IMR-90 (cell line): ENCODE measurements at regions not wholly inside any gene's neighbourhood (a gene's known extent, or its start where the extent isn't known, plus 50 kb on each side); places are given as distances from the start of the nearest gene placed in this dataset.

Source experiments
- ATAC-seq: fragments of 200-7000 bp; cut with Tn5 transposase; 2 replicates; pipeline ENCODE4 v1.9.1; 2020; ENCODE audit warnings: low read depth, mild to moderate bottlenecking, moderate library complexity
- BruUV-seq: library from RNA; stranded (reverse); fragments of 400-500 nt; replicated peaks from 2 replicates; lab custom pipeline; 2021; lab: Mats Ljungman, UMichigan
- CTCF ChIA-PET: fragments of 300-600 bp; formaldehyde crosslinking; extraction: SDS; loops from one replicate; lab custom pipeline; 2021; ENCODE audit warnings: antibody characterized with exemption; lab: Yijun Ruan, JAX
- POLR2A ChIA-PET: fragments of 300-600 bp; sonication (Branson Sonifier 250); formaldehyde crosslinking; loops from one replicate; lab custom pipeline; 2022; ENCODE audit warnings: antibody characterized with exemption; ENCODE audit not compliant: unreplicated experiment; lab: Charles Lee
- DNase-seq: peaks from one replicate; pipeline ENCODE4 v3.0.0; 2013
- H2AFZ ChIP-seq: replicated peaks from 2 replicates; pipeline ENCODE3; 2013; ENCODE audit warnings: low read length, mild to moderate bottlenecking; ENCODE audit not compliant: poor library complexity
- H2AK5ac ChIP-seq: 2 replicates; pipeline ENCODE4 v1.6.1; 2013; ENCODE audit warnings: low read depth, low read length, inconsistent platforms
- H2AK9ac ChIP-seq: replicated peaks from 2 replicates; pipeline ENCODE3; 2013; ENCODE audit warnings: mild to moderate bottlenecking, low read depth, low read length, moderate library complexity; ENCODE audit not compliant: poor library complexity
- H2BK120ac ChIP-seq: 2 replicates; pipeline ENCODE4 v1.6.1; 2013; ENCODE audit warnings: low read depth, low read length, inconsistent platforms
- H2BK15ac ChIP-seq: 3 replicates; pipeline ENCODE4 v1.6.1; 2013; ENCODE audit warnings: low read depth, low read length, inconsistent platforms
- H2BK20ac ChIP-seq: 2 replicates; pipeline ENCODE4 v1.6.1; 2013; ENCODE audit warnings: low read depth, mild to moderate bottlenecking, inconsistent platforms, low read length, moderate library complexity
- H2BK5ac ChIP-seq: 2 replicates; pipeline ENCODE4 v1.6.1; 2013; ENCODE audit warnings: mild to moderate bottlenecking, low read depth, low read length, inconsistent platforms; ENCODE audit not compliant: poor library complexity, severe bottlenecking
- H3K14ac ChIP-seq: replicated peaks from 2 replicates; pipeline ENCODE4 v1.6.1; 2013; ENCODE audit warnings: low read depth, low read length, inconsistent platforms
- H3K18ac ChIP-seq: 2 replicates; pipeline ENCODE4 v1.6.1; 2013; ENCODE audit warnings: low read depth, low read length, control low read depth
- H3K23ac ChIP-seq: 2 replicates; pipeline ENCODE4 v1.6.1; 2013; ENCODE audit warnings: low read depth, low read length, inconsistent platforms
- H3K27ac ChIP-seq: 2 replicates; pipeline ENCODE4 v1.5.1; 2013; ENCODE audit warnings: mild to moderate bottlenecking, control low read depth, low read length; ENCODE audit not compliant: insufficient read depth
- H3K27me3 ChIP-seq: 2 replicates; pipeline ENCODE4 v1.6.1; 2013; ENCODE audit warnings: low read length; ENCODE audit not compliant: control insufficient read depth, insufficient read depth
- H3K36me3 ChIP-seq: 2 replicates; pipeline ENCODE4 v1.6.1; 2013; ENCODE audit warnings: low read length, mixed read lengths; ENCODE audit not compliant: control insufficient read depth, insufficient read depth
- H3K4ac ChIP-seq: 2 replicates; pipeline ENCODE4 v1.6.1; 2013; ENCODE audit warnings: low read depth, low read length, inconsistent platforms
- H3K4me1 ChIP-seq: 2 replicates; pipeline ENCODE4 v1.6.1; 2013; ENCODE audit warnings: low read length, mixed read lengths; ENCODE audit not compliant: control insufficient read depth, insufficient read depth
- H3K4me2 ChIP-seq: 2 replicates; pipeline ENCODE4 v1.6.1; 2013; ENCODE audit warnings: low read depth, mild to moderate bottlenecking, control low read depth, low read length, moderate library complexity
- H3K4me3 ChIP-seq: 2 replicates; pipeline ENCODE4 v1.5.1; 2013; ENCODE audit warnings: low read depth, mild to moderate bottlenecking, control low read depth, low read length, moderate library complexity; ENCODE audit not compliant: insufficient read depth
- H3K56ac ChIP-seq: 2 replicates; pipeline ENCODE4 v1.6.1; 2013; ENCODE audit warnings: low read length, inconsistent platforms; ENCODE audit not compliant: insufficient read depth; ENCODE audit errors: extremely low read depth
- H3K79me1 ChIP-seq, 2 experiments: 2 replicates each; pipeline ENCODE4 v1.6.1; 2013; ENCODE audit warnings: low read length in 2 of 2, inconsistent platforms in 1 of 2, low read depth in 1 of 2
- H3K9ac ChIP-seq: 2 replicates; pipeline ENCODE4 v1.6.1; 2013; ENCODE audit warnings: low read depth, low read length, control low read depth
- H3K9me1 ChIP-seq: 2 replicates; pipeline ENCODE4 v1.6.1; 2013; ENCODE audit warnings: low read length, inconsistent platforms; ENCODE audit not compliant: insufficient read depth
- H3K9me3 ChIP-seq: 2 replicates; pipeline ENCODE4 v1.6.1; 2013; ENCODE audit warnings: low read length; ENCODE audit not compliant: control insufficient read depth, insufficient read depth
- H4K20me1 ChIP-seq: 2 replicates; pipeline ENCODE4 v1.6.1; 2013; ENCODE audit warnings: low read length, inconsistent platforms; ENCODE audit not compliant: insufficient read depth
- H4K5ac ChIP-seq: 2 replicates; pipeline ENCODE4 v1.6.1; 2013; ENCODE audit warnings: mild to moderate bottlenecking, low read depth, low read length, control low read depth
- H4K8ac ChIP-seq, 2 experiments: 2 replicates each; pipeline ENCODE4 v1.6.1; 2013; ENCODE audit warnings: low read depth in 2 of 2, low read length in 2 of 2, control low read depth in 1 of 2, inconsistent platforms in 1 of 2
- H4K91ac ChIP-seq: 2 replicates; pipeline ENCODE4 v1.6.1; 2013; ENCODE audit warnings: low read depth, low read length, inconsistent platforms; ENCODE audit not compliant: insufficient read depth
- MXI1 ChIP-seq: IDR thresholded peaks from 2 replicates; pipeline ENCODE4 v1.6.1; 2012; ENCODE audit warnings: low read depth, mild to moderate bottlenecking, low read length, moderate library complexity, borderline replicate concordance
- RFX5 ChIP-seq: IDR thresholded peaks from 2 replicates; pipeline ENCODE4 v1.8.0; 2012; ENCODE audit warnings: low read depth, mild to moderate bottlenecking, low read length, moderate library complexity
- WGBS, 2 experiments: methylation state at CpG; one replicate each; pipeline versions ENCODE4 v1.1.5 to v1.1.7; 2013; ENCODE audit warnings: missing lambda C conversion rate in 2 of 2; ENCODE audit not compliant: insufficient read length in 1 of 2; ENCODE audit errors: extremely low coverage in 2 of 2; 5-methylcytosine and 5-hydroxymethylcytosine counted together
- dilution Hi-C: fragments of 300-500 bp; cut with HindIII; formaldehyde crosslinking; loops from one replicate; pipeline ENCODE4 v1.14.3; 2018; ENCODE audit warnings: low sequenced_read_pairs; ENCODE audit not compliant: unreplicated experiment
- in situ Hi-C: fragments of 300-500 bp; cut with MboI; formaldehyde crosslinking; loops from 3 replicates; pipeline ENCODE4 v1.14.3; 2019; ENCODE audit warnings: low sequenced_read_pairs, inconsistent platforms, mixed read lengths
- intact Hi-C: fragments of 100-400 bp; cut with micrococcal nuclease; formaldehyde crosslinking; loops from 2 replicates; pipeline ENCODE4 v1.10.0; 2022
- TF ChIP-seq, protein P1 (sequence below): fragments of 150-350 bp; IDR thresholded peaks from 2 replicates; pipeline ENCODE4 v1.6.1; 2016; ENCODE audit warnings: low read depth, mild to moderate bottlenecking, low read length, moderate library complexity, borderline replicate concordance
- TF ChIP-seq, protein P2 (sequence below): fragments of 150-350 bp; IDR thresholded peaks from 2 replicates; pipeline ENCODE4 v1.6.1; 2017; ENCODE audit warnings: mild to moderate bottlenecking, antibody characterized with exemption, low read length, low read depth
- TF ChIP-seq, protein P3 (sequence below): conservative IDR thresholded peaks from 2 replicates; pipeline ENCODE4 v1.5.1; 2012; ENCODE audit warnings: mild to moderate bottlenecking, low read depth, low read length, improper control_type of control experiment

DNA sequence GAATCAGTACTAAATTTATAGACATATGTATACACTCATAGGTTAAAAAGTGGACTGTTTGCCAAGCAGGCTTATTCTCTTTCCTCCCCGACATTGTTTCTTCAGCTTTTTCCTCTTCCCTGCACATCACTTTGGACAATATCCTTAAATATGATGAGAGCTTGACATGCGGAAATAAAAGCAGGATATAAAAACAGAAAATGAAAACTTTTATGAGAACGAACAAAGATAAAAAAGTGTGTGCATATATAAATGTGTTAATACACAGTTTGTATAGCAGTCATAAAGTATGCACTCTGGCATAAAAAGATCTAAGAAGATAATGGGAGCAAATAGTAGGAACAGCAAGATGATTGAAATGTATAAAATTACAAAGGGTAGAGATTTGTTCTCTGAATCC is 86.4 kb upstream of the IFNE start:
- H2AFZ ChIP-seq = no peak overlapping the region
- H3K23ac ChIP-seq = no peak overlapping the region
- H3K14ac ChIP-seq = no peak overlapping the region
- no peaks in the 10 kb centered on the region for H3K9me3 ChIP-seq
- H3K27me3 ChIP-seq = no peaks in the 10 kb centered on the region
- DNase-seq (no peak), ATAC-seq (no peak)
- no peak overlapping the region for H2AK5ac ChIP-seq
- no peak overlapping the region for H4K5ac ChIP-seq
- BruUV-seq = no TSS peak
- no peak overlapping the region for H4K91ac ChIP-seq
- WGBS, 2 experiments = no CpG with 5 or more reads among the region's 3 CpGs
- H3K4me1 ChIP-seq = peaks cover 2% of the 10 kb centered on the region; the same call in 1 of the 2 replicates
- no peaks in the 10 kb centered on the region for H3K79me1 ChIP-seq
- H2BK15ac ChIP-seq = no peak overlapping the region
- in situ Hi-C loops (no loop called here), dilution Hi-C loops (loop anchor here (25.0 kb wide), 1 partner anchor 219 kb away; no protein-coding TSS in a partner anchor), intact Hi-C loops (no loop called here)
- no peak overlapping the region for H2BK20ac ChIP-seq
- no peak overlapping the region for H2AK9ac ChIP-seq
- no peak overlapping the region for H2BK5ac ChIP-seq
- TF ChIP-seq, protein P1, sequence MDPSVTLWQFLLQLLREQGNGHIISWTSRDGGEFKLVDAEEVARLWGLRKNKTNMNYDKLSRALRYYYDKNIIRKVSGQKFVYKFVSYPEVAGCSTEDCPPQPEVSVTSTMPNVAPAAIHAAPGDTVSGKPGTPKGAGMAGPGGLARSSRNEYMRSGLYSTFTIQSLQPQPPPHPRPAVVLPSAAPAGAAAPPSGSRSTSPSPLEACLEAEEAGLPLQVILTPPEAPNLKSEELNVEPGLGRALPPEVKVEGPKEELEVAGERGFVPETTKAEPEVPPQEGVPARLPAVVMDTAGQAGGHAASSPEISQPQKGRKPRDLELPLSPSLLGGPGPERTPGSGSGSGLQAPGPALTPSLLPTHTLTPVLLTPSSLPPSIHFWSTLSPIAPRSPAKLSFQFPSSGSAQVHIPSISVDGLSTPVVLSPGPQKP = no peak
- TF ChIP-seq, protein P2, sequence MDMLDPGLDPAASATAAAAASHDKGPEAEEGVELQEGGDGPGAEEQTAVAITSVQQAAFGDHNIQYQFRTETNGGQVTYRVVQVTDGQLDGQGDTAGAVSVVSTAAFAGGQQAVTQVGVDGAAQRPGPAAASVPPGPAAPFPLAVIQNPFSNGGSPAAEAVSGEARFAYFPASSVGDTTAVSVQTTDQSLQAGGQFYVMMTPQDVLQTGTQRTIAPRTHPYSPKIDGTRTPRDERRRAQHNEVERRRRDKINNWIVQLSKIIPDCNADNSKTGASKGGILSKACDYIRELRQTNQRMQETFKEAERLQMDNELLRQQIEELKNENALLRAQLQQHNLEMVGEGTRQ = no peak
- TF ChIP-seq MXI1 (no peak), RFX5 (no peak)
- TF ChIP-seq, protein P3, sequence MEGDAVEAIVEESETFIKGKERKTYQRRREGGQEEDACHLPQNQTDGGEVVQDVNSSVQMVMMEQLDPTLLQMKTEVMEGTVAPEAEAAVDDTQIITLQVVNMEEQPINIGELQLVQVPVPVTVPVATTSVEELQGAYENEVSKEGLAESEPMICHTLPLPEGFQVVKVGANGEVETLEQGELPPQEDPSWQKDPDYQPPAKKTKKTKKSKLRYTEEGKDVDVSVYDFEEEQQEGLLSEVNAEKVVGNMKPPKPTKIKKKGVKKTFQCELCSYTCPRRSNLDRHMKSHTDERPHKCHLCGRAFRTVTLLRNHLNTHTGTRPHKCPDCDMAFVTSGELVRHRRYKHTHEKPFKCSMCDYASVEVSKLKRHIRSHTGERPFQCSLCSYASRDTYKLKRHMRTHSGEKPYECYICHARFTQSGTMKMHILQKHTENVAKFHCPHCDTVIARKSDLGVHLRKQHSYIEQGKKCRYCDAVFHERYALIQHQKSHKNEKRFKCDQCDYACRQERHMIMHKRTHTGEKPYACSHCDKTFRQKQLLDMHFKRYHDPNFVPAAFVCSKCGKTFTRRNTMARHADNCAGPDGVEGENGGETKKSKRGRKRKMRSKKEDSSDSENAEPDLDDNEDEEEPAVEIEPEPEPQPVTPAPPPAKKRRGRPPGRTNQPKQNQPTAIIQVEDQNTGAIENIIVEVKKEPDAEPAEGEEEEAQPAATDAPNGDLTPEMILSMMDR = no peak
- H3K4me3 ChIP-seq = no peak overlapping the region
- H3K18ac ChIP-seq = no peak overlapping the region
- CTCF ChIA-PET = no interaction called here
- no peak overlapping the region for H3K9ac ChIP-seq
- no peak overlapping the region for H3K27ac ChIP-seq
- POLR2A ChIA-PET = no interaction called here
- no peak overlapping the region for H3K4me2 ChIP-seq
- no peak overlapping the region for H3K4ac ChIP-seq
- no peak overlapping the region for H3K56ac ChIP-seq
- H2BK120ac ChIP-seq = no peak overlapping the region
- H3K36me3 ChIP-seq = no peaks in the 10 kb centered on the region
- H4K20me1 ChIP-seq = no peaks in the 10 kb centered on the region
- no peak overlapping the region for H4K8ac ChIP-seq
- H3K9me1 ChIP-seq = no peaks in the 10 kb centered on the region
